Left colon (tissue), 2 donors: ENCODE measurements at regions not wholly inside any gene's neighbourhood (a gene's known extent, or its start where the extent isn't known, plus 50 kb on each side); places are given as distances from the start of the nearest gene placed in this dataset.

Source experiments
- ATAC-seq: fragments of 200-7000 bp; cut with Tn5 transposase; one replicate; pipeline ENCODE4 v1.9.1; 2020; ENCODE audit warnings: mild to moderate bottlenecking, moderate library complexity
- DNase-seq, 2 donors: peaks; one replicate each; pipeline ENCODE4 v3.0.0-alpha.2; 2020
- intact Hi-C, 2 donors: fragments of 100-400 bp; cut with DNase I in 1 of 2; cut with micrococcal nuclease in 1 of 2; formaldehyde crosslinking; loops; one replicate each; pipeline versions ENCODE4 v1.11.2 to v1.14.0; 2022; cut with DNase I, micrococcal nuclease
- donor health status: DM: no; HTN: no; CAD: no.
- donor health status: DM: yes; HTN: yes; CAD: no.

DNA sequence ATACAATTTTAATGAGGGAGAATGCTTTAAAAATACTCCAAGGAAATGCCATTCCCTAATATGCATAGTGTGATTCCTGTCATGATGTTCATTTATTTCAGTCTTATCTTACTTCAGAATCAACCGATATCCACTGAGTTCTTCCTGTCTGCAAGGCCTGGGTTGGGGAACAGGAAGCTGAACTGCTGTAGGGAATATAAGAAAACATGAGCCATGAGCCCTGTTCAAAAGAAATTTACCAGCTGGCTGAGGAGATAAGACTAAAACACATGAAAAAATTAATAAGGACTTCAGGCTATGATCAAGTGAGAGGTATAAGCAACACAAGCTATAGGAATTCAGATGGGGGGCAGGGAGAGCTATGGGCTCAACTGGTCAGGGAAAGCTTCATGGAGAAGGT, 184.7 kb downstream of the PLPP4 start:
- DNase-seq (no peak), ATAC-seq (no peak)
- intact Hi-C loops, result no loop called here

GRCh38 chr10:120643351-120643750, 186.3 kb downstream of the PLPP4 start:
- intact Hi-C loops, result no loop called here
- no peak for DNase-seq
- no peak for ATAC-seq

DNA sequence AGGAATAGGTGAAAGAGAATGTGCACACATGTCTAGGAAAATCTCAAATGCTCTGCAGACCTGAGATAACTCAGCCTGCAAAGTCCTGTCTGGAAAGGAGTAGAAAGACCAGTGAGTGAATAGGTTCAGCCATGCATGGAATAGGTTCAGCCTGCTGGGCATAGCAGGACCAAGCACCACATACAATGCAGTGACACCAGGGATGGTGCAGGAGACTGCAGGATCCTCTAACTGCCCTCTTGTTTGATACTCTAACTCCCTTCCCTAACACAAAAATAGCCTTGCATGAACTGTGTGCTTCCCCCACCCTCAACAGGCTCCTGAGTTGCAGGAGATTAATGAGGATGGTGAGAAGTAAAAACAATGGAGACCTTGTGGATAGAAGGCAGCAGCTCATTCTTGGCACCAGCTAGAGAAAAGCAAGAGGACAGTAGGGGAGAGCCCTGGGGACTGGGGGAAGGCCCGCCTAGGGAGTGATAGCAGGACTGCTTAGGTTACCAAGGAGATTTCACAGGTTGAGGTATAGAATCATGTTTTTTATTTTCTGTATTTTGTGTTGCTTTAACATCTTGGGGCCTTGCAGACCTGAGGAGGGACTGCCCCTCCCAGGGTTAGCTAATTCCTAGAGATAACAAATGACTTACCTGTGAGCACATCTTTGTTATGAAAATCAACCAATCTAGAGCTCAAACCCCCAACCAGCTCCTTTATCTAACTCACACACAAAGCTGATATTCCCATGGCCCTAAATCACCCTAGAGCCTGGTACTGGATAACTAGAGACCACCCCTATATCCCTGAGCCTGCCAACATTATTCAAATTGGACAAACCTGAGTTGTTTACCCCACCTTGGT, 187.8 kb downstream of the PLPP4 start:
- ATAC-seq, result no peak
- DNase-seq, result no peak
- intact Hi-C loops, result no loop called here

DNA sequence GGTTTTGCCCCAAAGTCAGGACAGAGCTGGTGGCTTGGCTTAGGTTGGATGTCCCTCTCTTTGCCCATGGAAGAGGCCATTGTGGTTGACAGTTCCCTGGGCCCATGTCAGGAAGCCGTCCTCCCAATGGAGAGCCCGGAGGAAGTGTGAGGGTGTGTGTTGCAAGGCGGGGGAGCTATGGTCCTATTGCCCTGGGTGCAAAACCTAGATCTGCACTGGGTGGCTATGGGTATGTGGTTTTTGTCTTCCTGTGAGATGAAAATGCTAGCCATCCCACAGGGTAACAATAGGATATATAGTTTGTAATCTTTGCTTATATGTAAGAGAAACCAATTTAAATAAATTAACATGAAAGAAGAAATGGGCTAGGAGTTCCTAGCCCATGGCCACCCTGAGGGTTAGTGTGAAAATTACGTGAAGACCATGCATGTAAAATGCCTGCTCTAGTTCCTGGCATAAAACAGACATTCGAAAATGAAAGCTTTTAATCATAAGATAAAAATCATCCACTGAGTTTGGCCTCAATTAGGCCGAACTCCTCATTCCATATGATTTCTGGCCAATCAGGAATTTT, 189.2 kb downstream of the PLPP4 start:
- ATAC-seq (no peak), DNase-seq (no peak)
- intact Hi-C loops, result no loop called here

DNA sequence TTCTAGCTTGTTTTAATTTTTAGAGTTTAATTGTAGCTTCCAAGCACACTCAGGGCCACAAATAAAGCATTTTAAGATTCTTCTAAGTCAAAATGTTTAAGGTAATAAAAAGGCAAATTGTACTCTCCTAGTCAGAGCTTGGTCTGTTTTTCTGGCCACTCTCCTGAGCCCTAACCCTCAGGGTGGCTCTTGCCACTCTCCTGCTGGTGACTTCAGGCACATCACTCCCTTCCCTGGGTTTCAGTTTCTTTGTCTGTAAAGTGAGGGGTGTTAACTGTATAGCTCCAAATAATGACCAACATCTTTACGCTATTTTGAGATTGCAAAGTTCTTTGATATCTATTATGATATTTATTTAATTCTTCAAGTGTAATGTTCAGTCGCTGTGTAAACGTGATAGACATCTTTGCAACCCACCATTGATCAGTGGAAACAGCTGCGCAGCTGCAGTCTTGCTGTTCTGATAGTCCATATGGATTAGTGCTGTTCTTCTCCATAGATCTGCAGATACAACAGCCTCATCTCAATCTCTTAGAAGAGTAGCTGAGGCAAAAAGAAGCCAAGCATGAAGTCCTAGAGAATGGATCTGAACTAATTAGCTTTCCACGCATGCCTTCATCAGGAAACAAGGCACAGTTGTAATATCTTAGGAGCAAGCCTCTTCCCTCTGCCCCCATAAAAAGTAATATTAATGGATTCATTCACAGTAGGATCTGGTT, 189.9 kb downstream of the PLPP4 start:
- ATAC-seq, result no peak

GRCh38 chr10:120650705-120651399, 193.8 kb downstream of the PLPP4 start:
- intact Hi-C loops, result no loop called here
- ATAC-seq (no peak), DNase-seq (no peak)

More for the DNA sequence above, 189.9 kb downstream of the PLPP4 start:
- DNase-seq, result no peak
- intact Hi-C loops, result no loop called here

DNA sequence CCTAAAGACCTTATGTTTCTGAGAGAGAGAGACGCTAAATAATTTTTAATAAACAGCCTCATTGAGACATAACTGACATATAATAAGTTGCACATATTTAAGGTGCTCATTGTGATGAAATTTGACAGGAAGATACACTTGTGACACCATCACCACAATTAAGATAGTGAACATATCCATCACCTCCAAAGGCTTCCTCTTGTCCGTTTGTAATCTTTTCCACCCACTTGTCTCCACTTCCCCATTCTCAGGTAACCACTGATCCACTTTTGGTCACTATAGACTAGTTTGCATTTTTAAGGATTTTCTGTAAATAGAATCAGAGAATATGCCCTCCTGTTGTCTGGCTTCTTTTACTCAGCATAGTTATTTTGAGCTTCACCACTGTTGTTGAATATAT, 195.1 kb upstream of the WDR11 start:
- no peak for ATAC-seq

DNA sequence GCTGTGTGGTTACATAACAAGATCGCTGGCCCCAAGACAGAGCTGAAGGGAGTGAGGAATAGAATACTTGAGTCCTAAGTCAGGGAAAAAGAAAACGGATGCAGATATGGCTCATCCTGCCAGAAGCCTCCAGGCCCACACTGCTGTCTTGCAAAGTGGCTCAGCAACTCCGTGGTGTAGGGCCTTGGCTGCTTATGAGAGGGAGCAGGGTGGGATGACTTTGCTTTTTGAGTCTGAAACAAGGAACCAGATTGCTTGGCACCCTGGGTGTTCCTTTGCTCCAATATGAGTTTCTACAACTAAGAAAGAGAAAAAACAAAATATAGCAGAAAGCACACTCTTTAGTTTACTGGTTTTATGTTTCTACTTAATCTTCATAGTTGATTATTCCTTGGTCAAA, 193.8 kb upstream of the WDR11 start:
- intact Hi-C loops, result no loop called here
- ATAC-seq (no peak), DNase-seq (no peak)

More for the DNA sequence above, 195.1 kb upstream of the WDR11 start:
- intact Hi-C loops, result no loop called here
- no peak for DNase-seq

DNA sequence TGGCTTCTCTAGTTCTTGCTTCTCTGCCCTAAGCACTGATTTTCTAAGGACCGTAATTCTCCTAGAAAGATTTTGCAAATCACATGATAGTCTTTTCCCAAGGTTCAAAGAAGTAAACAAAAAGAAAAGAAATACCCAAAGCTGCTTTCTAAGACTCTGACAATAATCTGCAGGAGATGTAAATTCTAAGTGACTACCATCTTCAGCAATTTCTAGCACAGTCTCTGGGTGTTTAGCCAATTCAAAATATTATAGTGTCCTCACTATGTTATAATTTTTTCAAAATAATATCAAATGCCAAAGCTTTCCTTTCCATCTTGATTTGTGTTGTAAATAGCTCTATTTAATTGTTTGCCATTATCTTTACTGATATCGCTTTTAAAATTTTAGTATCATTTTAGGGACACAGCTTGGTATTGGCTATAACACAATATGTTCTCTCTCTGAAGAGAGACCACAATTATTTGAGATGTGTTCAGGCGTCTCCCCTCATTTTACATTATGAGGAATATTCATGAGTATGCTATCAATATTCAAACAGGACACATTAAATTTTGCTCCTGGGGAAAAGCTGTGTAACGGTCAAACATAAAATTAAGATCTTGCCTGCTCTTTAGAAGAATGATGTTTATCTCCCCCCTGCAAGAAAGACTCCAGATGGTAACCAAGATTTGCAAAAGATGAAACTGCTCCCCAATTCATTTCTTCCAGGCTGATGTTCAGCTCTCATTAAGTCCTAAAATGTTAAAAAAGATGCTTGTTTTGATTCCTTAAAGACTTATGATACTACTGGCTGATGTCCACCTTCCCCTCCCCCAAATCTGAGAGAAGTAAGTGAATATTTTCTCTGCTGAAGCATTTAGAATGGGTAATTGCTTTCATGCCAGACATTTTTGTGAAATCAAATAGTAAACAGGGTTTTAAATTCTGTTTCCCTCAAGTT, 191.9 kb upstream of the WDR11 start:
- intact Hi-C loops, result no loop called here
- ATAC-seq (no peak), DNase-seq (no peak)

- intact Hi-C loops, result no loop called here
- no peak for ATAC-seq
- no peak for DNase-seq
Observed at GRCh38 chr10:120666308-120666707, 184.9 kb upstream of the WDR11 start.

DNA sequence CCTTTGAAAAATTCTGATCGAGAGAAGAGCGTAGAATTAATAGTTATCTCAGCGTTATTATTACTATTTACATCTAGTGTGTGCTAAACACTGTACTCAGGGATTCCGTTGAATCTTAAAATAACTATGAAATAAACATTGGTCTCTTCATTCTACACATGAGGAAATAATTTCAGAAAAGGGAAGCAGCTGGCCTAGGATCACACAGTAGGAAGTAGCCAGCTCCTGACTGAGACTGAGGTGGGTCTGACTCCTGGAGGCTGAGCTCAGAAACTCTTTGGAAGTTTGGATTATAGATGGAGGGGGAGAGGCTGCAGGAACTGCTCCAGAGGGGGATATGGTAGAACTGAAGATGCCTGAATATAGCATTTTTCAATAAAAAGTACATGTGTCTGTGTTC, 183.9 kb upstream of the WDR11 start:
- ATAC-seq, result no peak
- intact Hi-C loops, result no loop called here
- DNase-seq, result no peak

DNA sequence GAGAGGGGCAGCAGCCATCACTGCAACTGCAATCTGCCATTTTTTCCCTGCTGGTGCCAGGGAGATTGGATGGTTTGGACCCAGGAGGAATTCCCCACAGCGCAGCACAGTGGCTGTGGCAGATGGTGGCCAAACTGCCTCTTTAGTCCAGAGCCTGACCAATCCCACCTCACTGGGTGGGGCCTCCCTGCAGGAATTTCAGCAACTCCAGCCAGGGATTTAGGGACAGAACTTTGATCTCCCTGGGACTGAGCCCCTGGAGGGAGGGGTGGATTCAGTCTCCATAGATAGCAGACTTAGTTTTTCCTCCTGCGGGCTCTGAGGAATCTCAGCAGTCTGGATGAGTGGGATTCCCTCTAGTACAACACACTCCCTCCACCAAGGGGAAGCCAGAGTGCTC, 179.7 kb upstream of the WDR11 start:
- DNase-seq, result no peak
- no peak for ATAC-seq
- intact Hi-C loops, result no loop called here

- intact Hi-C loops, result no loop called here
- ATAC-seq (no peak), DNase-seq (no peak)
Observed at GRCh38 chr10:120683454-120683853, 167.7 kb upstream of the WDR11 start.

DNA sequence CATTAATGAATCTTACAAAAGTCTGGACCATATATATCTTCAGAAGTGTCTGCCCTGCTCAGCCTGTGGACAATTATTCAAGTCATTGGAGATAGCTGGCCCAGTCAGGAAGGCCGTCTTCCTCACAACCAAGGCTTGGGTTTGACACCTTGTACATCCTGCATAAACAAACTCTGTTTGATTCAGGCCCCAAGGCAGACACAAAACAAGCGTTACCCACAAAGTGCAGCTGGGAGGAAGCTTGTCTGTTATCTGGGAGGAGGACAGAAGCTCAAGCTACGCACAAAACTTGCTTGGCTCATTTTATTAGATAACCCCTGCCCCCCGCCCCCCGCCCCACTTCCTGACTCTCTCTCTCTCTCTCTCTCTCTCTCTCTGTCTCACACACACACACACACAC, 166.9 kb upstream of the WDR11 start:
- intact Hi-C loops, result no loop called here
- no peak for ATAC-seq
- DNase-seq, result no peak

DNA sequence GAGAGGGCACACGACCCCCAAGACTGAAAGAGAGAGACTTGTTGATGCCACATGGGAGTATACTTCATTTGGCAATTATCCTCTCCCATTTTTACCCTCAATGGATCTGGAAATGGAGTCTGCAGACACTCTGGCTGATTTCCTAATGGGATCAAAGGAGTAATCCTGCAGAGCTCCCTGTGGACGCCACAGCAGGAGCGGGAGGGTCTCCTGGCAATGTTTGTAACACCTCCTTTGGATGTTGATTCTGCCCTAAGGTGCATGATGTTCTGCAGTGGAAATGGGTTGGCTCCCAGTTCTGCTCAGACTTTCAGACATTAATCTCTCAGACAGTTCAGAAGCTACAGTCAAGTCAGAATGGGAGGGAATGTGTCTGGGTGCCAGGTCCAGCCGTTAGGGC, 166.0 kb upstream of the WDR11 start:
- ATAC-seq, result no peak
- intact Hi-C loops, result no loop called here
- DNase-seq, result no peak

- ATAC-seq (no peak), DNase-seq (no peak)
- intact Hi-C loops, result no loop called here
Observed at GRCh38 chr10:120688928-120689327, 162.2 kb upstream of the WDR11 start.

- no peak for ATAC-seq
- intact Hi-C loops, result no loop called here
Observed at GRCh38 chr10:120689777-120690529, 161.2 kb upstream of the WDR11 start.

GRCh38 chr10:120691625-120692024, 159.5 kb upstream of the WDR11 start:
- intact Hi-C loops, result no loop called here
- ATAC-seq, result no peak
- DNase-seq, result no peak

More at GRCh38 chr10:120689777-120690529, 161.2 kb upstream of the WDR11 start:
- no peak for DNase-seq
